SK-N-SH treated with all-trans-retinoic acid at 6 μM for 48 hours (cell line): ENCODE measurements at regions not wholly inside any gene's neighbourhood (a gene's known extent, or its start where the extent isn't known, plus 50 kb on each side); places are given as distances from the start of the nearest gene placed in this dataset.

Experiments used
- ATAC-seq: fragments of 200-7000 bp; cut with Tn5 transposase; 3 replicates; pipeline ENCODE4 v1.9.1; 2020; ENCODE audit warnings: mild to moderate bottlenecking, moderate library complexity
- BACH2 ChIP-seq: fragments of 250-450 bp; sonication (Bioruptor Pico); IDR thresholded peaks from 2 replicates; pipeline ENCODE4 v1.9.0; 2021; ENCODE audit warnings: mild to moderate bottlenecking, borderline replicate concordance
- CSDC2 ChIP-seq: fragments of 250-450 bp; sonication (Bioruptor Pico); IDR thresholded peaks from 2 replicates; pipeline ENCODE4 v1.5.0; 2020; ENCODE audit warnings: mild to moderate bottlenecking, moderate library complexity
- ISL1 ChIP-seq: fragments of 250-450 bp; sonication (Bioruptor Pico); IDR thresholded peaks from 2 replicates; pipeline ENCODE4 v2.1.2; 2022; ENCODE audit warnings: mild to moderate bottlenecking, moderate library complexity
- ZNF565 ChIP-seq: fragments of 450-650 bp; formaldehyde crosslinking; conservative IDR thresholded peaks from 2 replicates; pipeline ENCODE4 v1.5.0; 2020; ENCODE audit warnings: low read depth, mild to moderate bottlenecking, moderate library complexity
- TF ChIP-seq, protein P1 (sequence below): fragments of 250-450 bp; sonication (Bioruptor Pico); IDR thresholded peaks from 2 replicates; pipeline ENCODE4 v1.8.0; 2020; ENCODE audit warnings: mild to moderate bottlenecking, moderate library complexity, borderline replicate concordance
- TF ChIP-seq, protein P2 (sequence below): fragments of 250-450 bp; sonication (Bioruptor Pico); IDR thresholded peaks from 2 replicates; pipeline ENCODE4 v1.8.0; 2021; ENCODE audit warnings: low read depth, mild to moderate bottlenecking, moderate library complexity, borderline replicate concordance
- TF ChIP-seq, protein P3 (sequence below): fragments of 250-450 bp; sonication (Bioruptor Pico); IDR thresholded peaks from 2 replicates; pipeline ENCODE4 v1.5.1; 2020; ENCODE audit warnings: low read depth, mild to moderate bottlenecking, moderate library complexity

DNA sequence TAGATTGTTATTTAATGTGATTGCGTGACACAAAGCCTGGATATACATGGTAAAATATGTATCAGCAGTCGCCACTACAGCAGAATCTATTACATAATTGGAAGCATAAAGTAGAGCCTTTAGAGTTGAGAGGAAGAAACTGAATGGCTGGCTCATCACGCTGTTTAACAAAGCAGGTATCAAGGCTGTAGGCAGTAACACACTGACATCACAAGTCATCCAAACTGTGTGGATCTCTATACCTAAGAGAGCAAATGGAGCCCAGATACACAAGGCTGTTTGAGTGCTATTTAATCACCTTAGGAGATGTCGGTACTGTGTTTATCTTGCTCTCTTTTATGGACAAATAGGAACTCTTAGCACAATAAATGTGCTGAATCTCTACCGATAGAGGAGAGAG lies 864.4 kb downstream of the VGLL3 start:
- TF ChIP-seq CSDC2 (no peak), BACH2 (CRISPR knock-in tag) (no peak), ISL1 (CRISPR knock-in tag) (no peak), ZNF565 (CRISPR knock-in tag) (no peak)
- TF ChIP-seq, protein P1, sequence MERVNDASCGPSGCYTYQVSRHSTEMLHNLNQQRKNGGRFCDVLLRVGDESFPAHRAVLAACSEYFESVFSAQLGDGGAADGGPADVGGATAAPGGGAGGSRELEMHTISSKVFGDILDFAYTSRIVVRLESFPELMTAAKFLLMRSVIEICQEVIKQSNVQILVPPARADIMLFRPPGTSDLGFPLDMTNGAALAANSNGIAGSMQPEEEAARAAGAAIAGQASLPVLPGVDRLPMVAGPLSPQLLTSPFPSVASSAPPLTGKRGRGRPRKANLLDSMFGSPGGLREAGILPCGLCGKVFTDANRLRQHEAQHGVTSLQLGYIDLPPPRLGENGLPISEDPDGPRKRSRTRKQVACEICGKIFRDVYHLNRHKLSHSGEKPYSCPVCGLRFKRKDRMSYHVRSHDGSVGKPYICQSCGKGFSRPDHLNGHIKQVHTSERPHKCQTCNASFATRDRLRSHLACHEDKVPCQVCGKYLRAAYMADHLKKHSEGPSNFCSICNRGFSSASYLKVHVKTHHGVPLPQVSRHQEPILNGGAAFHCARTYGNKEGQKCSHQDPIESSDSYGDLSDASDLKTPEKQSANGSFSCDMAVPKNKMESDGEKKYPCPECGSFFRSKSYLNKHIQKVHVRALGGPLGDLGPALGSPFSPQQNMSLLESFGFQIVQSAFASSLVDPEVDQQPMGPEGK (CRISPR knock-in tag), result no peak
- TF ChIP-seq, protein P2, sequence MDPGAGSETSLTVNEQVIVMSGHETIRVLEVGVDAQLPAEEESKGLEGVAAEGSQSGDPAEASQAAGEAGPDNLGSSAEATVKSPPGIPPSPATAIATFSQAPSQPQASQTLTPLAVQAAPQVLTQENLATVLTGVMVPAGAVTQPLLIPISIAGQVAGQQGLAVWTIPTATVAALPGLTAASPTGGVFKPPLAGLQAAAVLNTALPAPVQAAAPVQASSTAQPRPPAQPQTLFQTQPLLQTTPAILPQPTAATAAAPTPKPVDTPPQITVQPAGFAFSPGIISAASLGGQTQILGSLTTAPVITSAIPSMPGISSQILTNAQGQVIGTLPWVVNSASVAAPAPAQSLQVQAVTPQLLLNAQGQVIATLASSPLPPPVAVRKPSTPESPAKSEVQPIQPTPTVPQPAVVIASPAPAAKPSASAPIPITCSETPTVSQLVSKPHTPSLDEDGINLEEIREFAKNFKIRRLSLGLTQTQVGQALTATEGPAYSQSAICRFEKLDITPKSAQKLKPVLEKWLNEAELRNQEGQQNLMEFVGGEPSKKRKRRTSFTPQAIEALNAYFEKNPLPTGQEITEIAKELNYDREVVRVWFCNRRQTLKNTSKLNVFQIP (CRISPR knock-in tag), result no peak
- TF ChIP-seq, protein P3, sequence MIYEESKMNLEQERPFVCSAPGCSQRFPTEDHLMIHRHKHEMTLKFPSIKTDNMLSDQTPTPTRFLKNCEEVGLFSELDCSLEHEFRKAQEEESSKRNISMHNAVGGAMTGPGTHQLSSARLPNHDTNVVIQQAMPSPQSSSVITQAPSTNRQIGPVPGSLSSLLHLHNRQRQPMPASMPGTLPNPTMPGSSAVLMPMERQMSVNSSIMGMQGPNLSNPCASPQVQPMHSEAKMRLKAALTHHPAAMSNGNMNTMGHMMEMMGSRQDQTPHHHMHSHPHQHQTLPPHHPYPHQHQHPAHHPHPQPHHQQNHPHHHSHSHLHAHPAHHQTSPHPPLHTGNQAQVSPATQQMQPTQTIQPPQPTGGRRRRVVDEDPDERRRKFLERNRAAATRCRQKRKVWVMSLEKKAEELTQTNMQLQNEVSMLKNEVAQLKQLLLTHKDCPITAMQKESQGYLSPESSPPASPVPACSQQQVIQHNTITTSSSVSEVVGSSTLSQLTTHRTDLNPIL (CRISPR knock-in tag), result no peak
- no peak for ATAC-seq
